Choroid plexus epithelial cell (primary cell): ENCODE measurements at regions not wholly inside any gene's neighbourhood (a gene's known extent, or its start where the extent isn't known, plus 50 kb on each side); places are given as distances from the start of the nearest gene placed in this dataset.

Source experiments
- DNase-seq: peaks from one replicate; pipeline ENCODE4 v3.0.0-alpha.2; 2010; ENCODE audit warnings: low read depth
- H3K4me3 ChIP-seq: 2 replicates; pipeline ENCODE4 v1.5.1; 2011; ENCODE audit warnings: low read depth, mild to moderate bottlenecking, control low read depth, low read length, moderate library complexity
- TF ChIP-seq, protein P1 (sequence below): conservative IDR thresholded peaks from 2 replicates; pipeline ENCODE4 v1.5.1; 2011; ENCODE audit warnings: low read depth, mild to moderate bottlenecking, control low read depth, inconsistent platforms, low read length, moderate library complexity

DNA sequence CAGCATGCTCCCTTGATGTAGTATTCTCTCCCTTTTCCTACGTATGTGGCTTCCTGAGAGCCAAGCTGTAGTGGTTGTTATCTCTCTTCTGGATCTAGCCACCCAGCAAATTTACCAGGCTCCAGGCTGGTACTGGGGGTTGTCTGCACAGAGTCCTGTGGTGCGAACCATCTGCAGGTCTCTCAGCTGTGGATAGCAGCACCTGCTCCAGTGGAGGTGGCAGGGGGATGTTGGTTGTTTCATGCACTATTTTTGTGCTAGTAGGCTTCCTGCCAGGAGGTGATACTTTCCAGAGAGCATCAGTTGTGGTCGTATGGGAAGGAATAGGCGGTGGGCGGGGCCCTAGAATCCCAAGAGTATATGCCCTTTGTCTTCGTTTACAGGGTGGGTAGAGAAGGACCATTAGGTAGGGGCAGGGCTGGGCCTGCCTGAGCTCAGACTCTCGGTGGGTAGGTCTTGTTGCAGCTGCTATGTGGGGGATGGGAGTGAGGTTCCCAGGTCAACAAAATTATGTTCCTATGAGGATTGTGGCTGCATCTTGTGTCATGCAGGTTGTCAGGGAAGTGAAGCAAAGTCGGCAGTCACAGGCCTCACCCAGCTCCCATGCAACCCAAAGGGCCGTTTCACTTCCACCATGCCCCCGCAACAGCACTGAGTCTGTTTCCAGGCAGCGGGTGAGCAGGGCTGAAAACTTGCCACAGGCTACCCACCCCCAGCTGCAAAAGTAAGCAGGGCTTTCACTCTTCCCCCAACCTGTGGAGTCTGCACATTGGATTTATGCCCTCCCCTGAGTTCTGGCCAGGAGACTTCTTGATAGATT lies 1139.5 kb downstream of the BCL11A start:
- TF ChIP-seq, protein P1, sequence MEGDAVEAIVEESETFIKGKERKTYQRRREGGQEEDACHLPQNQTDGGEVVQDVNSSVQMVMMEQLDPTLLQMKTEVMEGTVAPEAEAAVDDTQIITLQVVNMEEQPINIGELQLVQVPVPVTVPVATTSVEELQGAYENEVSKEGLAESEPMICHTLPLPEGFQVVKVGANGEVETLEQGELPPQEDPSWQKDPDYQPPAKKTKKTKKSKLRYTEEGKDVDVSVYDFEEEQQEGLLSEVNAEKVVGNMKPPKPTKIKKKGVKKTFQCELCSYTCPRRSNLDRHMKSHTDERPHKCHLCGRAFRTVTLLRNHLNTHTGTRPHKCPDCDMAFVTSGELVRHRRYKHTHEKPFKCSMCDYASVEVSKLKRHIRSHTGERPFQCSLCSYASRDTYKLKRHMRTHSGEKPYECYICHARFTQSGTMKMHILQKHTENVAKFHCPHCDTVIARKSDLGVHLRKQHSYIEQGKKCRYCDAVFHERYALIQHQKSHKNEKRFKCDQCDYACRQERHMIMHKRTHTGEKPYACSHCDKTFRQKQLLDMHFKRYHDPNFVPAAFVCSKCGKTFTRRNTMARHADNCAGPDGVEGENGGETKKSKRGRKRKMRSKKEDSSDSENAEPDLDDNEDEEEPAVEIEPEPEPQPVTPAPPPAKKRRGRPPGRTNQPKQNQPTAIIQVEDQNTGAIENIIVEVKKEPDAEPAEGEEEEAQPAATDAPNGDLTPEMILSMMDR: no peak

DNA sequence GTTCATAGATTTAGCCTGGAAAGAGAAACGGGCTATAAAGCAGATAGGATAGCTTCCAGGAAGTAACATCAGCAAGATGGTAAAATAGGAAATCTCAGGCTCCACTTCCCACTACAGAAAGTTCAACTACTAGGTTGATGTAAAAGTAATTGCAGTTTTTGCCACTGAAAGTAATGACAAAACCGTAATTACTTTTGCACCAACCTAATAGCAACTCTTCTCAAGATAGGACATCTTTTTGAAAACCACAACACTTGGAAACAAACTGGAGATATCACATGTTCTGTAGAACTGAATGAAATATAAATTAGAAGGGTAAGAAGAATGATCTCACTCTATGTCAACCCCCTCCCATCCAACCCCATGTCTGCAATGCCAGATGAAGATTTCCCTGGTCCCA lies 1154.3 kb downstream of the BCL11A start:
- TF ChIP-seq, protein P1: no peak
- DNase-seq: no peak
- no peak overlapping the region for H3K4me3 ChIP-seq

More for the DNA sequence above, 1139.5 kb downstream of the BCL11A start:
- no peak overlapping the region for H3K4me3 ChIP-seq
- DNase-seq: no peak

DNA sequence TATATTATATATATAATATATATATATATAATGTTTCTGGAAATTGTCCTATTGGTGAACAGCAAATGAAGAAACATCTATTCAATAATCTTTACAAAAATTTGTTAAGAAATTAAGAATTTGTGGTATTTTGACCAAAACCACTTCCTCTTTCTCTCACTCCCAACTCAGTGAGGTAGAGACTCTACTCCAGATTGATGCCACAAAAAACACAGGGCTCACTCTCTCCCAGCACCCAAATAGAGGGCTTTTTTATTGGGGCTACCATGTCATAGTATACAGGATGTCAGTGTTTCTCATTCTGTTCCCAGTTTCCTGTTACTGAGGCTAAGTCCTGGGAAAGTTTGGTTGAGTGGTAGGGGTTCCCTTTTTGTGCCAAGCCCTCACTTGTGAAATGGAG lies 1155.4 kb downstream of the BCL11A start:
- no peak overlapping the region for H3K4me3 ChIP-seq
- TF ChIP-seq, protein P1: no peak
- no peak for DNase-seq

DNA sequence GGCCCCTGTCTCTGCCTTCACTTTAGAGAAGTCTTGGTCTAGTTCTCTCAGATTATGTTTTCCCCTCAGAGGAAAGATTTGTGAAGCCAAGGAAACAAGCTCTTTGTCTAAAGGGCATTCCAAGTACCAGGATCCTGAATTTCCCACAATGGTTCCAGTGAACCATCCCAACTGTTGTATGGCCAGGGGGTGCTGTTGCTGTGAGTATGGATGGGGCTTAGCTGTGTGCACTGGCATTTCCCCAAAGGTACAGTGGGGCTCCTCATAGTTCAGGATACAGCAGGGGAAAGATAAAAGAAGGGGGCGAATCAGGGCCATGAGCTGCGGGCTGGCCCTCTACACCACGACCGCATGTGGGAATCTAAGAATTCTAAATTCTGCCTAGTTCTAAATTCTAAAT lies 1154.0 kb upstream of the FANCL start:
- no peak overlapping the region for H3K4me3 ChIP-seq
- DNase-seq: no peak
- TF ChIP-seq, protein P1: no peak

DNA sequence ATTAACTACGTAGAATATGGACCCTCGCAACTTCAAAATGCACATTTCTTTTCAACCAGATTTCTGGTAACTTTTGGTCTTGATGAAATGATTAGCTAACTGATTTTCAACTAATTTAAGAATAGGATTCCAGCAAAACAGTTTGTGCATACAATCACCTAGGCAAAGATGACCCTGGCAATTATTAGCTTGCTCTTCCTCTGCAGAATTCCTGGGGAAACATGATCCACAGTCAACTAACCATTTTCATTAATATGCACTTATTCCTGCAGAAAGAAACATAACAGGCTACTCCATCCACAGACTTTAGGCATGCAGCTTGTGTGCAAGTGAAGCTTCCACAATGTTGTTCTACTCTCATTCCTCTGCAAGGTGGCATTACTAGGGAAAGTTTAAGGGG lies 1150.8 kb upstream of the FANCL start:
- no peak overlapping the region for H3K4me3 ChIP-seq
- TF ChIP-seq, protein P1: no peak
- DNase-seq: no peak

DNA sequence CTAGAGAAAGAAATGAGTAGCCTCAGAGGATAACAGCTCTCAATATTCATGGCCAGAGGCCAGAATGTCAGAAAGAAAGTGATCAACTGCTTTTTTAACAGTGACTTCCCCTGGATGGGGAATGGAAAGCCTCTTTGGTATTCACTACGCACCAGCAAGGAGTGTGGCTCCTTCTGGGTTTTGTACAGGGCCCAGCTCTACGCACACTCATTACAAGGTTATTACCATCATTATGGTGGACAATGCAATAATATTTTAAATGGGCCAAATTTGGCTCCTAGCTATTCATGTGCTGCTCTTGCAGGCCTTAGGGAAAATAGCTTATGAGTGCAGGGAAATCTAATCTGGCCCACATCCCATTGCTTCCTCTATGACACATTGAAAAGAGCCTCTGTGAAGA lies 1149.5 kb upstream of the FANCL start:
- no peak for DNase-seq
- TF ChIP-seq, protein P1: no peak
- H3K4me3 ChIP-seq: no peak overlapping the region

DNA sequence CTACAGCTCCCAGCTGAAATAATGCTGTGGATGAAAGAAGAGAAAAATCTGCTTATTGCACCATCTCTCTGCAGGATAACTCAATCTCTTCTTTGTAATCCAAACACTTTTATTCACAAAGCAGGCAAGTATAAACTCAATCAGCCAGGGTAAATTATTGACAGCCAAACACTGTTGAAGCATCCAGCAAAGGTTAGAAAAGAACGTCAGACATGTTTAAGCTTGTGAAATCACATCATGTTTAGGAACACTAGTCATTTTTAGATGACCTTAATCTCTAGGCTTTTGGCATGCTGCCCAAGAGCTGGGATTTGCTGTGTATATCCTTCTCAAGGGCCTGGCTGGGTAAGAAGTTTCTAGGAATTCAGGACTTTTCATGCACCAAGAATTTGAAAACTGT lies 1148.1 kb upstream of the FANCL start:
- DNase-seq: peak; percentile 6
- TF ChIP-seq, protein P1: no peak
- H3K4me3 ChIP-seq: no peak overlapping the region
